CD4-positive, alpha-beta T cell treated with Interleukin-10 for 1 hour (primary cell): ENCODE measurements at regions not wholly inside any gene's neighbourhood (a gene's known extent, or its start where the extent isn't known, plus 50 kb on each side); places are given as distances from the start of the nearest gene placed in this dataset.
A peak's percentile ranks its signal among the peaks of the same experiment; 100 is the strongest.
"Not testable (repeated sequence)": the region's sequence is repeated elsewhere in the genome, so short reads cannot be mapped to it uniquely, and the experiment has no call there.

Experiments
- DNase-seq: peaks from one replicate; pipeline ENCODE4 v3.0.0-alpha.2; 2020

DNA sequence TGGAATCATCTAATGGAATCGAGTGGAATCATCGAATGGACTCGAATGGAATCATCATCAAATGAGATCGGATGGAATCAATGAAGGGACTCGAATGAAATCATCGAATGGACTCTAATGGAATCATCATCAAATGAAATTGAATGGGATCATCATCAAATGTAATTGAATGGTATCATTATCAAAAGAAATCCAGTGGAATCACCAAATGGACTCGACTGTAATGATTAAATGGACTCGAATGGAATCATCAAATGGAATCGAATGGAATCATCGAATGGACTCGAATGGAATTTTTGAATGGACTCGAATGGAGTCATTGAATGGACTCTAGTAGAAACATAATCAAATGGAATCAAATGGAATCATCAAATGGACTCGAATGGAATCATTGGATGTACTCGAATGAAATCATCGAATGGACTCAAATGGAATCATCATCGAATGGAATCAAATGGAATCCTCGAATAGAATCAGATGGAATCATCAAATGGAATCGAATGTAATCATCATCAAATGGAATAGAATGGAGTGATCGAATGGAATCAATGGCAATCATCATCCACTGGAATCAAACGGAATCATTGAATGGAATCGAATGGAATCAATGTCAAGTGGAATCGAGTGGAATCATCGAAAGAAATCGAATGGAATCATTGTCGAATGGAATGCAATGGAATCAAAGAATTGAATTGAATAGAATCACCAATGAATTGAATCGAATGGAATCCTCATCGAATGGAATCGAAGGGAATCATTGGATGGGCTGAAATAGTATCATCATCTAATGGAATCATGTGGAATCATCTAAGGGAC lies 234.2 kb downstream of the SHCBP1 start:
- DNase-seq = peak; percentile 79

DNA sequence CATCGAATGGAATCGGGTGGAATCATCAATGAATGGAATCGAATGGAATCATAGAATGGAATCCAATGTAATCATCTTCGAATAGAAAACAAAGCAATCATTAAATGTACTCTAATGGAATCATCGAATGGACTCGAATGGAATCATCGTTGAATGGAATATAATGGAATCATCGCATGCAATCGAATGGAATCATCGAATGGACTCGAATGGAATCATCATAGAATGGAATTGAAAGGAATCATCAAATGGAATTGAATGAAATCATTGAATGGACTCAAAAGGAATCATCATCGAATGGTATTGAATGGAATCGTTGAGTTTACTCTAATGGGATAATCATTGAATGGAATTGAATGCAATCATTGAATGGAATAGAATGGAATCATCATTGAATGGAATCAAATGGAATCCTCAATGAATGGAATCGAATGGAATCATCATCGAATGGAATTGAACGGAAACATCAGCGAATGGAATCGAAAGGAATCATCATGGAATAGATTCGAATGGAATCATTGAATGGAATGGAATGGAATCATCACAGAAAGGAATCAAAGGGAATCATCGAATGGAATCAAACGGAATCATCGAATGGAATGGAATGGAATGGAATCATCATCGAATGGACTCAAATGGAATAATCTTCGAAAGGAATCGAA lies 234.9 kb downstream of the SHCBP1 start:
- DNase-seq = peak; percentile 67

- DNase-seq = peak; percentile 39
These were observed 236.7 kb downstream of the SHCBP1 start for GRCh38 chr16:46384285-46385061.

- DNase-seq = not testable (repeated sequence)
These were observed 237.6 kb downstream of the SHCBP1 start for GRCh38 chr16:46383581-46383980.

GRCh38 chr16:46382791-46383541 lies 238.2 kb downstream of the SHCBP1 start:
- DNase-seq = peak; percentile 42

DNA sequence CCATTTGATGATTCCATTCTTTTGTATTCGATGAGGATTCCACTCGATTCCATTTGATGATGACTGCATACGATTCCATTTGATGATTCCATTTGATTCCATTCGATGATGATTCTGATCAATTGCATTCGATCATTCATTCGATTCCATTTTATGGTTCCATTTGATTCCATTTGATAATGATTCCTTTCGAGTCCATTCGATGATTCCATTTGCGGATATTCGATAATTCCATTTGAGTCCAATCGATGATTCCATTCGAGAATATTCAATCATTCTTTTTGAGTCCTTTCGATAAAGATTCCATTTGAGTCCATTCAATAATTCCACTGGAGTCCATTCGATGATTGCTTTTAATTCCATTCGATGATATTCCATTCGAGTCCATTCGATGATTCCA lies 239.1 kb downstream of the SHCBP1 start:
- DNase-seq = not testable (repeated sequence)

GRCh38 chr16:46381344-46381743 lies 239.8 kb downstream of the SHCBP1 start:
- not testable (repeated sequence) for DNase-seq
